K562 (cell line): ENCODE measurements at regions not wholly inside any gene's neighbourhood (a gene's known extent, or its start where the extent isn't known, plus 50 kb on each side); places are given as distances from the start of the nearest gene placed in this dataset.
A peak's percentile ranks its signal among the peaks of the same experiment; 100 is the strongest.

ENCODE experiments used
- ATAC-seq: fragments of 200-7000 bp; cut with Tn5 transposase; 3 replicates; pipeline ENCODE4 v1.9.1; 2020; ENCODE audit warnings: moderate library complexity
- BruUV-seq: library from RNA; stranded (reverse); fragments of 400-500 nt; replicated peaks from 2 replicates; lab custom pipeline; 2021; lab: Mats Ljungman, UMichigan
- CTCF ChIA-PET: fragments of 300-600 bp; formaldehyde crosslinking; extraction: SDS; loops from one replicate; lab custom pipeline; 2021; ENCODE audit warnings: low intra/inter-chr PET ratio; lab: Yijun Ruan, JAX
- POLR2A ChIA-PET: fragments of 300-600, 350-650 bp; sonication (Branson Sonifier 250); formaldehyde crosslinking; extraction: SDS; loops from one replicate; lab custom pipeline; 2021; ENCODE audit warnings: antibody characterized with exemption, inconsistent platforms; lab: Yijun Ruan, JAX
- DNase-seq, 4 experiments: peaks; one replicate each; pipeline versions ENCODE4 v3.0.0 to v3.0.0-alpha.2; 2011 to 2018; ENCODE audit warnings: low spot score in 3 of 4, mixed read lengths in 3 of 4; ENCODE audit errors: extremely low read depth in 1 of 4
- FAIRE-seq: peaks from 2 replicates; lab custom pipeline; 2011; peaks lifted over from hg19 to GRCh38; lab: Jason Lieb, UNC
- H2AFZ ChIP-seq: 2 replicates; pipeline ENCODE4 v1.6.0; 2011; ENCODE audit warnings: low read depth, low read length, control low read depth, inconsistent platforms
- H3K27ac ChIP-seq: fragments of 200-600 bp; 3 replicates; pipeline ENCODE4 v1.8.0; 2011; ENCODE audit warnings: low read depth, mild to moderate bottlenecking, control low read depth, inconsistent platforms, low read length, moderate library complexity, mixed read lengths; ENCODE audit errors: extremely low read depth
- H3K27me3 ChIP-seq, 2 experiments: fragments of 300-600 bp in 1 of 2; 2 replicates in 1 of 2; 3 replicates in 1 of 2; pipeline versions ENCODE4 v1.6.0 to v1.8.0; 2011; ENCODE audit warnings: inconsistent platforms in 2 of 2, low read length in 2 of 2, mild to moderate bottlenecking in 1 of 2, mixed read lengths in 1 of 2, moderate library complexity in 1 of 2; ENCODE audit not compliant: control insufficient read depth in 2 of 2, insufficient read depth in 2 of 2
- H3K36me3 ChIP-seq: fragments of 300-600 bp; 3 replicates; pipeline ENCODE4 v1.8.0; 2011; ENCODE audit warnings: mild to moderate bottlenecking, low read length, inconsistent platforms; ENCODE audit not compliant: control insufficient read depth, insufficient read depth
- H3K4me1 ChIP-seq, 2 experiments: fragments of 200-600 bp in 1 of 2; replicated peaks in 1 of 2; 2 replicates in 1 of 2; 3 replicates in 1 of 2; pipeline versions ENCODE4 v1.5.1 to v1.8.0; 2011; ENCODE audit warnings: inconsistent platforms in 2 of 2, low read length in 2 of 2, mild to moderate bottlenecking in 1 of 2, mixed read lengths in 1 of 2, moderate library complexity in 1 of 2; ENCODE audit not compliant: control insufficient read depth in 2 of 2, insufficient read depth in 2 of 2
- H3K4me2 ChIP-seq: 2 replicates; pipeline ENCODE4 v1.6.1; 2011; ENCODE audit warnings: low read length, control low read depth, inconsistent platforms, mixed read lengths; ENCODE audit not compliant: insufficient read depth
- H3K4me3 ChIP-seq: fragments of 200-600 bp; sonication (generic), shearing (Covaris generic); 2 replicates; pipeline ENCODE4 v1.5.1; 2016; ENCODE audit warnings: control low read depth, inconsistent platforms
- H3K79me2 ChIP-seq: fragments of 200-600 bp; 3 replicates; pipeline ENCODE4 v1.8.0; 2011; ENCODE audit warnings: low read length, inconsistent platforms; ENCODE audit not compliant: control insufficient read depth, insufficient read depth
- H3K9ac ChIP-seq, 2 experiments: 2 replicates each; pipeline versions ENCODE4 v1.6.0 to v1.6.1; 2011; ENCODE audit warnings: low read depth in 2 of 2, low read length in 2 of 2, control low read depth in 1 of 2, inconsistent platforms in 1 of 2, mild to moderate bottlenecking in 1 of 2, mixed read lengths in 1 of 2; ENCODE audit not compliant: insufficient read depth in 1 of 2
- H3K9me1 ChIP-seq: one replicate; pipeline ENCODE4 v1.6.0; 2011; ENCODE audit warnings: inconsistent platforms, mild to moderate bottlenecking, low read length, moderate library complexity; ENCODE audit not compliant: control insufficient read depth, insufficient read depth
- H3K9me3 ChIP-seq: replicated peaks from 2 replicates; pipeline ENCODE4 v1.5.1; 2011; ENCODE audit warnings: low read depth, low read length, inconsistent platforms; ENCODE audit not compliant: control insufficient read depth, insufficient read depth
- H4K20me1 ChIP-seq: replicated peaks from 2 replicates; pipeline ENCODE4 v1.6.1; 2011; ENCODE audit warnings: low read length, inconsistent platforms, mixed read lengths; ENCODE audit not compliant: control insufficient read depth, insufficient read depth
- BACH1 ChIP-seq: fragments of 200-800 bp; sonication (Bioruptor generic); IDR thresholded peaks from 2 replicates; pipeline ENCODE4 v1.6.1; 2016; ENCODE audit warnings: missing genetic modification characterization, missing compliant biosample characterization
- BHLHE40 ChIP-seq: IDR thresholded peaks from 2 replicates; pipeline ENCODE4 v1.6.1; 2011; ENCODE audit warnings: low read length, improper control_type of control experiment
- BRD4 ChIP-seq: fragments of 200-600 bp; sonication (generic); IDR thresholded peaks from 2 replicates; pipeline ENCODE4 v1.6.1; 2017; ENCODE audit warnings: inconsistent platforms
- E2F6 ChIP-seq, 2 experiments: IDR thresholded peaks; 2 replicates each; pipeline ENCODE4 v1.6.1; 2011; ENCODE audit warnings: borderline replicate concordance in 1 of 2, control low read depth in 1 of 2, low read depth in 1 of 2, low read length in 1 of 2, mild to moderate bottlenecking in 1 of 2, mixed read lengths in 1 of 2, moderate library complexity in 1 of 2; ENCODE audit not compliant: insufficient read depth in 1 of 2, insufficient read length in 1 of 2, poor library complexity in 1 of 2, severe bottlenecking in 1 of 2; ENCODE audit errors: extremely low read depth in 1 of 2
- ETS1 ChIP-seq: conservative IDR thresholded peaks from 2 replicates; pipeline ENCODE4 v1.6.1; 2011; ENCODE audit warnings: low read depth, mild to moderate bottlenecking, low read length; ENCODE audit not compliant: control insufficient read depth
- HNRNPL ChIP-seq: fragments of 200-400 bp; formaldehyde crosslinking; IDR thresholded peaks from 2 replicates; pipeline ENCODE4 v1.6.1; 2017; ENCODE audit warnings: low read depth, mild to moderate bottlenecking, low read length
- ILF3 ChIP-seq: fragments of 450-650 bp; IDR thresholded peaks from 2 replicates; pipeline ENCODE4 v1.6.1; 2018; ENCODE audit warnings: antibody characterized with exemption, mild to moderate bottlenecking, moderate library complexity, borderline replicate concordance
- KDM5B ChIP-seq: fragments of 200-600 bp; sonication (generic); IDR thresholded peaks from 2 replicates; pipeline ENCODE4 v1.6.1; 2012; ENCODE audit warnings: low read depth, mild to moderate bottlenecking, moderate library complexity, low read length, control low read depth, inconsistent platforms; ENCODE audit not compliant: insufficient replicate concordance
- MAZ ChIP-seq, 2 experiments: fragments of 450-650 bp in 1 of 2; sonication (generic) in 1 of 2; formaldehyde crosslinking; IDR thresholded peaks in 1 of 2; conservative IDR thresholded peaks in 1 of 2; 2 replicates each; pipeline versions ENCODE4 v1.4.0 to v1.5.0; 2020; ENCODE audit warnings: mild to moderate bottlenecking in 1 of 2, missing genetic modification reagents in 1 of 2
- MBD2 ChIP-seq: sonication (generic); IDR thresholded peaks from 2 replicates; pipeline ENCODE4 v1.6.1; 2016; ENCODE audit warnings: low read depth, borderline replicate concordance
- MXI1 ChIP-seq: IDR thresholded peaks from 2 replicates; pipeline ENCODE4 v1.6.1; 2011; ENCODE audit warnings: low read depth, mild to moderate bottlenecking, improper control_type of control experiment, low read length
- OTX1 ChIP-seq: fragments of 450-650 bp; formaldehyde crosslinking; IDR thresholded peaks from 2 replicates; pipeline ENCODE4 v1.4.0; 2022; ENCODE audit warnings: mild to moderate bottlenecking
- POLR2AphosphoS2 ChIP-seq: IDR thresholded peaks from 2 replicates; pipeline ENCODE4 v1.6.1; 2012; ENCODE audit warnings: low read length, improper control_type of control experiment
- RBM39 ChIP-seq: fragments of 200-400 bp; formaldehyde crosslinking; optimal IDR thresholded peaks from 2 replicates; pipeline ENCODE3; 2018; ENCODE audit warnings: low read depth, low read length
- RFX5 ChIP-seq: IDR thresholded peaks from 2 replicates; pipeline ENCODE4 v1.6.1; 2011; ENCODE audit warnings: low read depth, mild to moderate bottlenecking, improper control_type of control experiment, low read length
- RNF2 ChIP-seq: sonication (generic); IDR thresholded peaks from 2 replicates; pipeline ENCODE4 v1.6.1; 2016
- SIRT6 ChIP-seq: IDR thresholded peaks from one replicate; pipeline ENCODE4 v1.6.1; 2012; ENCODE audit warnings: low read depth, mild to moderate bottlenecking, control low read depth, inconsistent platforms, low read length, moderate library complexity
- U2AF1 ChIP-seq: fragments of 200-400 bp; formaldehyde crosslinking; optimal IDR thresholded peaks from 2 replicates; pipeline ENCODE3; 2017; ENCODE audit warnings: mild to moderate bottlenecking, low read depth, low read length, moderate library complexity
- ZNF589 ChIP-seq: fragments of 200-800 bp; sonication (Bioruptor generic); IDR thresholded peaks from 2 replicates; pipeline ENCODE4 v1.6.1; 2016; ENCODE audit warnings: low read depth, missing genetic modification characterization, missing compliant biosample characterization
- ZNF75A ChIP-seq: fragments of 450-650 bp; formaldehyde crosslinking; IDR thresholded peaks from 2 replicates; pipeline ENCODE4 v1.4.0; 2020; ENCODE audit warnings: mild to moderate bottlenecking
- WGBS: fragments of 100-300 bp; shearing (Covaris generic); methylation state at CpG from one replicate; pipeline ENCODE4 v1.1.6; 2016; ENCODE audit warnings: low coverage, mixed read lengths; ENCODE audit not compliant: insufficient coverage; ENCODE audit errors: missing lambda C conversion rate; 5-methylcytosine and 5-hydroxymethylcytosine counted together
- in situ Hi-C: fragments of 300-500 bp; cut with MboI; formaldehyde crosslinking; loops from 4 replicates; pipeline ENCODE4 v1.15.0; 2018; ENCODE audit warnings: inconsistent platforms, mixed read lengths
- intact Hi-C: fragments of 100-400 bp; cut with micrococcal nuclease; formaldehyde crosslinking; loops from 2 replicates; pipeline ENCODE4 v1.14.2; 2022

DNA sequence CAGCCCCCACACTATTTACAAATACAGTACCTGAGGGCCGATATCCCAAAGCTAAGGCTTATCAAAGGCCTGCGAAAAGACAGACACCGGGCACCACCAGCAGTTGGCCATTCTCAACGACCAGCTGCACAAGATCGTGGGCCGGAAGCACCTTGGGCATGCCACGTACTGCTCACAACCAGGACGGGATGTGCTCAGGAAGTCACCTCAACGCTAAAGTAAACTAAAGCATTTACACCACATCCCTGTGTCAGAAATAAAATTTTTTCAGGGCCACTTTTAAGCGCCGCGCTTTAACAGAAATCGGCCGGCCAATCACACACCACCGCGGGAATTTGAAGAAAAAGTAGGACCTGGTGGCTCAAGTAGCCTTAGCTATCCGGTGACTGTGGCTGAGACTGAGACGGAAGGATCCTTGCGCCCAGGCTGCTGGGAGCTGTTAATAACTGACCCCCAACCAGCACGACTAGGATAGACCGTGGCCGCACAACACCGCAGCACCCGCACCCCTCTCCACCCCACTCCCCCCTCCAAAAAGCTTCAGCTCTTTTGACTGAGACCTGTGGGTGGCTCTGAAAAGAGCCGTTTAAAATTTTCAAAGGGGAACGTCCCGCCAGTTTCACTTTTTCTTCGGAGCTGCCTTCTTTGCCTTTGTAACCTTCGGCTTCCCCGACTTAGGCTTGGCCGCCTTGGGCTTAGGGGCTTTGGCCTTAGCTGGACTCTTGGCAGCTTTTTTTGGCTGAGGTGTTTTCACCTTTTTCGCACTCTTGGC is 131.2 kb upstream of the BTN3A2 start:
- Histone ChIP-seq H3K79me2 (peaks cover 23% of the 10 kb centered on the region), H3K4me1 (peaks cover 16 to 20% of the 10 kb centered on the region in 2 experiments; a peak in 4 of 5 replicates), H3K27ac (peak overlapping the region; percentile 73), H3K27me3 (no peaks in the 10 kb centered on the region), H3K9me1 (no peaks in the 10 kb centered on the region), H3K9me3 (no peaks in the 10 kb centered on the region), H4K20me1 (no peaks in the 10 kb centered on the region), H3K4me3 (peak overlapping the region; percentile 40), H3K36me3 (no peaks in the 10 kb centered on the region), H2AFZ (peak overlapping the region; percentile 94), H3K9ac (peak overlapping the region; percentile 77 to 93), H3K4me2 (peak overlapping the region; percentile 85)
- peak; percentile 75 for ATAC-seq
- WGBS: 17% methylated on average over 32 of the region's 32 CpGs
- peak; percentile 61 to 77 (median 70) for DNase-seq
- peak; percentile 70 for FAIRE-seq
- in situ Hi-C loops (no loop called here), intact Hi-C loops (loop anchor here (1.0 kb wide), 1 partner anchor 18 kb away; a partner anchor contains a TSS)
- POLR2A ChIA-PET: interaction anchor here (0.6 to 6.9 kb wide), 41 partner anchors 8 to 912 kb away, joined by 3 to 147 read pairs (median 4); a partner anchor contains a TSS
- CTCF ChIA-PET: no interaction called here
- no TSS peak for BruUV-seq
- TF ChIP-seq MAZ (CRISPR knock-in tag; conservative IDR thresholded peaks at IDR 0.05 in 1 of 2, IDR thresholded peaks at IDR 0.05 in 1 of 2) (peak in 1 of 2 experiments; percentile 31; a peak in 1 of 4 replicates), E2F6 (IDR thresholded peaks at IDR 0.05; ENCODE audit: borderline replicate concordance in 1 of 2, extremely low read depth in 1 of 2, insufficient read depth in 1 of 2, insufficient read length in 1 of 2, low read depth in 1 of 2, low read length in 1 of 2, poor library complexity in 1 of 2, severe bottlenecking in 1 of 2) (peak; percentile 20 to 83), SIRT6 (peak; percentile 27), OTX1 (CRISPR knock-in tag) (peak; percentile 53; the same call in 1 of the 2 replicates), POLR2AphosphoS2 (0 out of 2 replicates have a peak, but pooled peaks have one; percentile 13), RFX5 (no peak), ETS1 (peak; percentile 80), BHLHE40 (0 out of 2 replicates have a peak, but pooled peaks have one; percentile 12), BRD4 (peak; percentile 35; the same call in 1 of the 2 replicates), ILF3 (0 out of 2 replicates have a peak, but pooled peaks have one; percentile 36), MBD2 (peak; percentile 46; the same call in 1 of the 2 replicates), HNRNPL (peak; percentile 77), ZNF75A (CRISPR knock-in tag) (no peak), ZNF589 (peak; percentile 13; the same call in 1 of the 2 replicates), MXI1 (0 out of 2 replicates have a peak, but pooled peaks have one; percentile 11), U2AF1 (no peak), RNF2 (peak; percentile 16; the same call in 1 of the 2 replicates), KDM5B (peak; percentile 53), RBM39 (peak; percentile 23), BACH1 (tag) (peak; percentile 68)
